NB4 (cell line): ENCODE measurements at regions not wholly inside any gene's neighbourhood (a gene's known extent, or its start where the extent isn't known, plus 50 kb on each side); places are given as distances from the start of the nearest gene placed in this dataset.

Experiments
- TF ChIP-seq, protein P1 (sequence below): IDR thresholded peaks from one replicate; pipeline ENCODE4 v1.5.1; 2012; ENCODE audit warnings: low read depth, low read length
- TF ChIP-seq, protein P2 (sequence below): IDR thresholded peaks from 2 replicates; pipeline ENCODE4 v1.6.1; 2011; ENCODE audit warnings: low read depth, low read length

DNA sequence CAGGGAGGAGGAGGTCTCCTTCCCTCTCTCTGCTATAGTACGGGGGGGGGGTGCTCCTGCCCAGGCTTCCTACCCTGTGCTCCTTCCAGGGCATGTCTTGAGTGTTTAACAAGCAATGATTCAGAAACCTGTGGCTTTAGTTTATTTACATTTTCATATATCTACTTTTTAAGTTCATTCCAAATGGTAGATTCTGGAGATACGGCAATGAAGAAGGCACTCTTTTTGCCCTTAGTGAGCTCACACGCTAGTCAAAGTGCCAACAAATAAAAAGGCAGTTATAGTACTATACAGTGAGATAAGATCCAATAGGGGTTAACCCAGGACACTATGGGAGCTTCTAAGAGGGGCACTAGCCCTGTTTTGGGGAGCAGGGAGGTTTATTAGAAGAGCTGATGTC, 169.3 kb upstream of the CACNA1E start:
- TF ChIP-seq, protein P1, sequence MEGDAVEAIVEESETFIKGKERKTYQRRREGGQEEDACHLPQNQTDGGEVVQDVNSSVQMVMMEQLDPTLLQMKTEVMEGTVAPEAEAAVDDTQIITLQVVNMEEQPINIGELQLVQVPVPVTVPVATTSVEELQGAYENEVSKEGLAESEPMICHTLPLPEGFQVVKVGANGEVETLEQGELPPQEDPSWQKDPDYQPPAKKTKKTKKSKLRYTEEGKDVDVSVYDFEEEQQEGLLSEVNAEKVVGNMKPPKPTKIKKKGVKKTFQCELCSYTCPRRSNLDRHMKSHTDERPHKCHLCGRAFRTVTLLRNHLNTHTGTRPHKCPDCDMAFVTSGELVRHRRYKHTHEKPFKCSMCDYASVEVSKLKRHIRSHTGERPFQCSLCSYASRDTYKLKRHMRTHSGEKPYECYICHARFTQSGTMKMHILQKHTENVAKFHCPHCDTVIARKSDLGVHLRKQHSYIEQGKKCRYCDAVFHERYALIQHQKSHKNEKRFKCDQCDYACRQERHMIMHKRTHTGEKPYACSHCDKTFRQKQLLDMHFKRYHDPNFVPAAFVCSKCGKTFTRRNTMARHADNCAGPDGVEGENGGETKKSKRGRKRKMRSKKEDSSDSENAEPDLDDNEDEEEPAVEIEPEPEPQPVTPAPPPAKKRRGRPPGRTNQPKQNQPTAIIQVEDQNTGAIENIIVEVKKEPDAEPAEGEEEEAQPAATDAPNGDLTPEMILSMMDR: no peak
- TF ChIP-seq, protein P2, sequence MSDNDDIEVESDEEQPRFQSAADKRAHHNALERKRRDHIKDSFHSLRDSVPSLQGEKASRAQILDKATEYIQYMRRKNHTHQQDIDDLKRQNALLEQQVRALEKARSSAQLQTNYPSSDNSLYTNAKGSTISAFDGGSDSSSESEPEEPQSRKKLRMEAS: no peak
